Astrocyte (in vitro differentiated cells and primary cell): ENCODE measurements at regions not wholly inside any gene's neighbourhood (a gene's known extent, or its start where the extent isn't known, plus 50 kb on each side); places are given as distances from the start of the nearest gene placed in this dataset.

Source experiments
- CTCF ChIP-seq: IDR thresholded peaks from 2 replicates; pipeline ENCODE4 v1.5.1; 2011; ENCODE audit warnings: low read depth, mild to moderate bottlenecking, inconsistent platforms, low read length, moderate library complexity; ENCODE audit not compliant: insufficient read depth
- EZH2 ChIP-seq: IDR thresholded peaks from 2 replicates; pipeline ENCODE4 v1.6.1; 2012; ENCODE audit warnings: mild to moderate bottlenecking, low read length, inconsistent platforms; ENCODE audit not compliant: insufficient read depth

- TF ChIP-seq CTCF (no peak), EZH2 (no peak)
Measured at GRCh38 chr19:28831462-28831861, 381.5 kb downstream of the UQCRFS1 start.
